IMR-90 (cell line): ENCODE measurements at regions not wholly inside any gene's neighbourhood (a gene's known extent, or its start where the extent isn't known, plus 50 kb on each side); places are given as distances from the start of the nearest gene placed in this dataset.

ENCODE experiments used
- ATAC-seq: fragments of 200-7000 bp; cut with Tn5 transposase; 2 replicates; pipeline ENCODE4 v1.9.1; 2020; ENCODE audit warnings: low read depth, mild to moderate bottlenecking, moderate library complexity
- BruUV-seq: library from RNA; stranded (reverse); fragments of 400-500 nt; replicated peaks from 2 replicates; lab custom pipeline; 2021; lab: Mats Ljungman, UMichigan
- CTCF ChIA-PET: fragments of 300-600 bp; formaldehyde crosslinking; extraction: SDS; loops from one replicate; lab custom pipeline; 2021; ENCODE audit warnings: antibody characterized with exemption; lab: Yijun Ruan, JAX
- POLR2A ChIA-PET: fragments of 300-600 bp; sonication (Branson Sonifier 250); formaldehyde crosslinking; loops from one replicate; lab custom pipeline; 2022; ENCODE audit warnings: antibody characterized with exemption; ENCODE audit not compliant: unreplicated experiment; lab: Charles Lee
- DNase-seq: peaks from one replicate; pipeline ENCODE4 v3.0.0; 2013
- H2AFZ ChIP-seq: replicated peaks from 2 replicates; pipeline ENCODE3; 2013; ENCODE audit warnings: low read length, mild to moderate bottlenecking; ENCODE audit not compliant: poor library complexity
- H2AK5ac ChIP-seq: 2 replicates; pipeline ENCODE4 v1.6.1; 2013; ENCODE audit warnings: low read depth, low read length, inconsistent platforms
- H2AK9ac ChIP-seq: replicated peaks from 2 replicates; pipeline ENCODE3; 2013; ENCODE audit warnings: mild to moderate bottlenecking, low read depth, low read length, moderate library complexity; ENCODE audit not compliant: poor library complexity
- H2BK120ac ChIP-seq: 2 replicates; pipeline ENCODE4 v1.6.1; 2013; ENCODE audit warnings: low read depth, low read length, inconsistent platforms
- H2BK15ac ChIP-seq: 3 replicates; pipeline ENCODE4 v1.6.1; 2013; ENCODE audit warnings: low read depth, low read length, inconsistent platforms
- H2BK20ac ChIP-seq: 2 replicates; pipeline ENCODE4 v1.6.1; 2013; ENCODE audit warnings: low read depth, mild to moderate bottlenecking, inconsistent platforms, low read length, moderate library complexity
- H2BK5ac ChIP-seq: 2 replicates; pipeline ENCODE4 v1.6.1; 2013; ENCODE audit warnings: mild to moderate bottlenecking, low read depth, low read length, inconsistent platforms; ENCODE audit not compliant: poor library complexity, severe bottlenecking
- H3K14ac ChIP-seq: replicated peaks from 2 replicates; pipeline ENCODE4 v1.6.1; 2013; ENCODE audit warnings: low read depth, low read length, inconsistent platforms
- H3K18ac ChIP-seq: 2 replicates; pipeline ENCODE4 v1.6.1; 2013; ENCODE audit warnings: low read depth, low read length, control low read depth
- H3K23ac ChIP-seq: 2 replicates; pipeline ENCODE4 v1.6.1; 2013; ENCODE audit warnings: low read depth, low read length, inconsistent platforms
- H3K27ac ChIP-seq: 2 replicates; pipeline ENCODE4 v1.5.1; 2013; ENCODE audit warnings: mild to moderate bottlenecking, control low read depth, low read length; ENCODE audit not compliant: insufficient read depth
- H3K27me3 ChIP-seq: 2 replicates; pipeline ENCODE4 v1.6.1; 2013; ENCODE audit warnings: low read length; ENCODE audit not compliant: control insufficient read depth, insufficient read depth
- H3K36me3 ChIP-seq: 2 replicates; pipeline ENCODE4 v1.6.1; 2013; ENCODE audit warnings: low read length, mixed read lengths; ENCODE audit not compliant: control insufficient read depth, insufficient read depth
- H3K4ac ChIP-seq: 2 replicates; pipeline ENCODE4 v1.6.1; 2013; ENCODE audit warnings: low read depth, low read length, inconsistent platforms
- H3K4me1 ChIP-seq: 2 replicates; pipeline ENCODE4 v1.6.1; 2013; ENCODE audit warnings: low read length, mixed read lengths; ENCODE audit not compliant: control insufficient read depth, insufficient read depth
- H3K4me2 ChIP-seq: 2 replicates; pipeline ENCODE4 v1.6.1; 2013; ENCODE audit warnings: low read depth, mild to moderate bottlenecking, control low read depth, low read length, moderate library complexity
- H3K4me3 ChIP-seq: 2 replicates; pipeline ENCODE4 v1.5.1; 2013; ENCODE audit warnings: low read depth, mild to moderate bottlenecking, control low read depth, low read length, moderate library complexity; ENCODE audit not compliant: insufficient read depth
- H3K56ac ChIP-seq: 2 replicates; pipeline ENCODE4 v1.6.1; 2013; ENCODE audit warnings: low read length, inconsistent platforms; ENCODE audit not compliant: insufficient read depth; ENCODE audit errors: extremely low read depth
- H3K79me1 ChIP-seq, 2 experiments: 2 replicates each; pipeline ENCODE4 v1.6.1; 2013; ENCODE audit warnings: low read length in 2 of 2, inconsistent platforms in 1 of 2, low read depth in 1 of 2
- H3K9ac ChIP-seq: 2 replicates; pipeline ENCODE4 v1.6.1; 2013; ENCODE audit warnings: low read depth, low read length, control low read depth
- H3K9me1 ChIP-seq: 2 replicates; pipeline ENCODE4 v1.6.1; 2013; ENCODE audit warnings: low read length, inconsistent platforms; ENCODE audit not compliant: insufficient read depth
- H3K9me3 ChIP-seq: 2 replicates; pipeline ENCODE4 v1.6.1; 2013; ENCODE audit warnings: low read length; ENCODE audit not compliant: control insufficient read depth, insufficient read depth
- H4K20me1 ChIP-seq: 2 replicates; pipeline ENCODE4 v1.6.1; 2013; ENCODE audit warnings: low read length, inconsistent platforms; ENCODE audit not compliant: insufficient read depth
- H4K5ac ChIP-seq: 2 replicates; pipeline ENCODE4 v1.6.1; 2013; ENCODE audit warnings: mild to moderate bottlenecking, low read depth, low read length, control low read depth
- H4K8ac ChIP-seq, 2 experiments: 2 replicates each; pipeline ENCODE4 v1.6.1; 2013; ENCODE audit warnings: low read depth in 2 of 2, low read length in 2 of 2, control low read depth in 1 of 2, inconsistent platforms in 1 of 2
- H4K91ac ChIP-seq: 2 replicates; pipeline ENCODE4 v1.6.1; 2013; ENCODE audit warnings: low read depth, low read length, inconsistent platforms; ENCODE audit not compliant: insufficient read depth
- BHLHE40 ChIP-seq: fragments of 150-350 bp; IDR thresholded peaks from 2 replicates; pipeline ENCODE4 v1.6.1; 2016; ENCODE audit warnings: mild to moderate bottlenecking, low read depth, low read length
- CEBPB ChIP-seq: IDR thresholded peaks from 2 replicates; pipeline ENCODE4 v1.6.1; 2012; ENCODE audit warnings: low read depth, low read length, improper control_type of control experiment
- CHD1 ChIP-seq: IDR thresholded peaks from 2 replicates; pipeline ENCODE4 v1.6.1; 2012; ENCODE audit warnings: low read depth, low read length, improper control_type of control experiment
- FOS ChIP-seq: fragments of 150-350 bp; IDR thresholded peaks from 2 replicates; pipeline ENCODE4 v1.6.1; 2016; ENCODE audit warnings: low read depth, low read length
- MAFK ChIP-seq: IDR thresholded peaks from 2 replicates; pipeline ENCODE4 v1.6.1; 2012; ENCODE audit warnings: low read depth, low read length, improper control_type of control experiment
- MAZ ChIP-seq: IDR thresholded peaks from 2 replicates; pipeline ENCODE4 v1.6.1; 2012; ENCODE audit warnings: low read depth, mild to moderate bottlenecking, low read length, improper control_type of control experiment, moderate library complexity, borderline replicate concordance
- MXI1 ChIP-seq: IDR thresholded peaks from 2 replicates; pipeline ENCODE4 v1.6.1; 2012; ENCODE audit warnings: low read depth, mild to moderate bottlenecking, low read length, moderate library complexity, borderline replicate concordance
- NFE2L2 ChIP-seq: fragments of 150-350 bp; IDR thresholded peaks from 2 replicates; pipeline ENCODE4 v1.6.1; 2016; ENCODE audit warnings: low read depth, mild to moderate bottlenecking, low read length
- POLR2A ChIP-seq: IDR thresholded peaks from 2 replicates; pipeline ENCODE4 v1.6.1; 2012; ENCODE audit warnings: mild to moderate bottlenecking, low read depth, low read length
- RAD21 ChIP-seq: IDR thresholded peaks from 2 replicates; pipeline ENCODE4 v1.6.1; 2012; ENCODE audit warnings: low read length, improper control_type of control experiment
- RCOR1 ChIP-seq: IDR thresholded peaks from 2 replicates; pipeline ENCODE4 v1.6.1; 2012; ENCODE audit warnings: mild to moderate bottlenecking, low read length, improper control_type of control experiment; ENCODE audit not compliant: insufficient replicate concordance
- RFX5 ChIP-seq: IDR thresholded peaks from 2 replicates; pipeline ENCODE4 v1.8.0; 2012; ENCODE audit warnings: low read depth, mild to moderate bottlenecking, low read length, moderate library complexity
- SMC3 ChIP-seq: fragments of 150-350 bp; IDR thresholded peaks from 2 replicates; pipeline ENCODE4 v1.6.1; 2016; ENCODE audit warnings: low read depth, mild to moderate bottlenecking, antibody characterized with exemption, low read length, moderate library complexity
- dilution Hi-C: fragments of 300-500 bp; cut with HindIII; formaldehyde crosslinking; loops from one replicate; pipeline ENCODE4 v1.14.3; 2018; ENCODE audit warnings: low sequenced_read_pairs; ENCODE audit not compliant: unreplicated experiment
- in situ Hi-C: fragments of 300-500 bp; cut with MboI; formaldehyde crosslinking; loops from 3 replicates; pipeline ENCODE4 v1.14.3; 2019; ENCODE audit warnings: low sequenced_read_pairs, inconsistent platforms, mixed read lengths
- intact Hi-C: fragments of 100-400 bp; cut with micrococcal nuclease; formaldehyde crosslinking; loops from 2 replicates; pipeline ENCODE4 v1.10.0; 2022
- TF ChIP-seq, protein P1 (sequence below): fragments of 150-350 bp; IDR thresholded peaks from 2 replicates; pipeline ENCODE4 v1.6.1; 2016; ENCODE audit warnings: low read depth, mild to moderate bottlenecking, low read length, moderate library complexity, borderline replicate concordance
- TF ChIP-seq, protein P2 (sequence below): fragments of 150-350 bp; IDR thresholded peaks from 2 replicates; pipeline ENCODE4 v1.6.1; 2017; ENCODE audit warnings: mild to moderate bottlenecking, antibody characterized with exemption, low read length, low read depth
- TF ChIP-seq, protein P3 (sequence below): conservative IDR thresholded peaks from 2 replicates; pipeline ENCODE4 v1.5.1; 2012; ENCODE audit warnings: mild to moderate bottlenecking, low read depth, low read length, improper control_type of control experiment

DNA sequence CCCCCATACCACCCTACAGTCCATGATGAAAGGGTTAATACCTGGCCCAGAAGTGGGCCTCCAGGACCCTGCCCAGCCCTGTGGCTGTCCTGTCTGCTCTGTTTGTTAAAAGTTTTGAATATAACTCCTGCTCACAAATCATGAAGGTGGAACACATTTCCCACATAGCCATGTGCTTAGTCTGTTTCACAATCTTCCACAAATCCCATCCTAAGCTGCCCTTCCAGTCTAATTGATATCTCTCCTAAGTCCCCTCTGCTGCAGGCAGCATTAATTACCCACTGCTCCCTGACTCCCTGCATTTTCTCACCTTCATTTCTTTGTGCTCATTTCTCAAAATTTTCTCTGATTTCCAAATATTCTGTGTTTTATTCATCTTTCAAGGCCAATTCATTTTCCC is 142.6 kb downstream of the AASDH start:
- no peak overlapping the region for H4K8ac ChIP-seq
- in situ Hi-C loops, result no loop called here
- ChIA-PET CTCF (interaction anchor here (0.6 kb wide), 1 partner anchor 1182 kb away, joined by 3 read pairs; no protein-coding TSS in a partner anchor), POLR2A (no interaction called here)
- H3K79me1 ChIP-seq, result no peaks in the 10 kb centered on the region
- dilution Hi-C loops, result no loop called here
- H2AK5ac ChIP-seq, result no peak overlapping the region
- DNase-seq, result no peak
- H3K4me2 ChIP-seq, result no peak overlapping the region
- H3K9me1 ChIP-seq, result no peaks in the 10 kb centered on the region
- H2BK15ac ChIP-seq, result no peak overlapping the region
- no peaks in the 10 kb centered on the region for H4K20me1 ChIP-seq
- no peaks in the 10 kb centered on the region for H3K4me1 ChIP-seq
- no peaks in the 10 kb centered on the region for H3K9me3 ChIP-seq
- no peak for ATAC-seq
- H3K4me3 ChIP-seq, result no peak overlapping the region
- H3K14ac ChIP-seq, result no peak overlapping the region
- H3K56ac ChIP-seq, result no peak overlapping the region
- no peak overlapping the region for H4K91ac ChIP-seq
- no peak overlapping the region for H3K18ac ChIP-seq
- no TSS peak for BruUV-seq
- intact Hi-C loops, result no loop called here
- no peaks in the 10 kb centered on the region for H3K36me3 ChIP-seq
- H2BK120ac ChIP-seq, result no peak overlapping the region
- TF ChIP-seq CEBPB, result no peak
- TF ChIP-seq RCOR1, result no peak
- no peak for TF ChIP-seq NFE2L2
- no peak for TF ChIP-seq MAFK
- TF ChIP-seq RAD21, result no peak
- no peak for TF ChIP-seq RFX5
- TF ChIP-seq POLR2A, result no peak
- TF ChIP-seq, protein P1, sequence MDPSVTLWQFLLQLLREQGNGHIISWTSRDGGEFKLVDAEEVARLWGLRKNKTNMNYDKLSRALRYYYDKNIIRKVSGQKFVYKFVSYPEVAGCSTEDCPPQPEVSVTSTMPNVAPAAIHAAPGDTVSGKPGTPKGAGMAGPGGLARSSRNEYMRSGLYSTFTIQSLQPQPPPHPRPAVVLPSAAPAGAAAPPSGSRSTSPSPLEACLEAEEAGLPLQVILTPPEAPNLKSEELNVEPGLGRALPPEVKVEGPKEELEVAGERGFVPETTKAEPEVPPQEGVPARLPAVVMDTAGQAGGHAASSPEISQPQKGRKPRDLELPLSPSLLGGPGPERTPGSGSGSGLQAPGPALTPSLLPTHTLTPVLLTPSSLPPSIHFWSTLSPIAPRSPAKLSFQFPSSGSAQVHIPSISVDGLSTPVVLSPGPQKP, result no peak
- TF ChIP-seq FOS, result no peak
- no peak for TF ChIP-seq MXI1
- TF ChIP-seq, protein P2, sequence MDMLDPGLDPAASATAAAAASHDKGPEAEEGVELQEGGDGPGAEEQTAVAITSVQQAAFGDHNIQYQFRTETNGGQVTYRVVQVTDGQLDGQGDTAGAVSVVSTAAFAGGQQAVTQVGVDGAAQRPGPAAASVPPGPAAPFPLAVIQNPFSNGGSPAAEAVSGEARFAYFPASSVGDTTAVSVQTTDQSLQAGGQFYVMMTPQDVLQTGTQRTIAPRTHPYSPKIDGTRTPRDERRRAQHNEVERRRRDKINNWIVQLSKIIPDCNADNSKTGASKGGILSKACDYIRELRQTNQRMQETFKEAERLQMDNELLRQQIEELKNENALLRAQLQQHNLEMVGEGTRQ, result no peak
- no peak for TF ChIP-seq CHD1
- no peak for TF ChIP-seq MAZ
- TF ChIP-seq BHLHE40, result no peak
- TF ChIP-seq SMC3, result no peak
- TF ChIP-seq, protein P3, sequence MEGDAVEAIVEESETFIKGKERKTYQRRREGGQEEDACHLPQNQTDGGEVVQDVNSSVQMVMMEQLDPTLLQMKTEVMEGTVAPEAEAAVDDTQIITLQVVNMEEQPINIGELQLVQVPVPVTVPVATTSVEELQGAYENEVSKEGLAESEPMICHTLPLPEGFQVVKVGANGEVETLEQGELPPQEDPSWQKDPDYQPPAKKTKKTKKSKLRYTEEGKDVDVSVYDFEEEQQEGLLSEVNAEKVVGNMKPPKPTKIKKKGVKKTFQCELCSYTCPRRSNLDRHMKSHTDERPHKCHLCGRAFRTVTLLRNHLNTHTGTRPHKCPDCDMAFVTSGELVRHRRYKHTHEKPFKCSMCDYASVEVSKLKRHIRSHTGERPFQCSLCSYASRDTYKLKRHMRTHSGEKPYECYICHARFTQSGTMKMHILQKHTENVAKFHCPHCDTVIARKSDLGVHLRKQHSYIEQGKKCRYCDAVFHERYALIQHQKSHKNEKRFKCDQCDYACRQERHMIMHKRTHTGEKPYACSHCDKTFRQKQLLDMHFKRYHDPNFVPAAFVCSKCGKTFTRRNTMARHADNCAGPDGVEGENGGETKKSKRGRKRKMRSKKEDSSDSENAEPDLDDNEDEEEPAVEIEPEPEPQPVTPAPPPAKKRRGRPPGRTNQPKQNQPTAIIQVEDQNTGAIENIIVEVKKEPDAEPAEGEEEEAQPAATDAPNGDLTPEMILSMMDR, result no peak
- no peak overlapping the region for H2BK20ac ChIP-seq
- no peak overlapping the region for H2BK5ac ChIP-seq
- H3K23ac ChIP-seq, result no peak overlapping the region
- no peak overlapping the region for H3K4ac ChIP-seq
- H3K27me3 ChIP-seq, result no peaks in the 10 kb centered on the region; the same call in none of the 2 replicates
- H2AK9ac ChIP-seq, result no peak overlapping the region
- no peak overlapping the region for H2AFZ ChIP-seq
- H4K5ac ChIP-seq, result no peak overlapping the region
- no peak overlapping the region for H3K27ac ChIP-seq
- H3K9ac ChIP-seq, result no peak overlapping the region
